ENCODE measurements at regions not wholly inside any gene's neighbourhood (a gene's known extent, or its start where the extent isn't known, plus 50 kb on each side); places are given as distances from the start of the nearest gene placed in this dataset.

GRCh38 chr4:71113294-71113693 lies 119.8 kb downstream of the DCK start:
- FAIRE-seq (no peak), DNase-seq (ENCODE audit: insufficient read length, low spot score) (no peak)
- TF ChIP-seq, protein P1, sequence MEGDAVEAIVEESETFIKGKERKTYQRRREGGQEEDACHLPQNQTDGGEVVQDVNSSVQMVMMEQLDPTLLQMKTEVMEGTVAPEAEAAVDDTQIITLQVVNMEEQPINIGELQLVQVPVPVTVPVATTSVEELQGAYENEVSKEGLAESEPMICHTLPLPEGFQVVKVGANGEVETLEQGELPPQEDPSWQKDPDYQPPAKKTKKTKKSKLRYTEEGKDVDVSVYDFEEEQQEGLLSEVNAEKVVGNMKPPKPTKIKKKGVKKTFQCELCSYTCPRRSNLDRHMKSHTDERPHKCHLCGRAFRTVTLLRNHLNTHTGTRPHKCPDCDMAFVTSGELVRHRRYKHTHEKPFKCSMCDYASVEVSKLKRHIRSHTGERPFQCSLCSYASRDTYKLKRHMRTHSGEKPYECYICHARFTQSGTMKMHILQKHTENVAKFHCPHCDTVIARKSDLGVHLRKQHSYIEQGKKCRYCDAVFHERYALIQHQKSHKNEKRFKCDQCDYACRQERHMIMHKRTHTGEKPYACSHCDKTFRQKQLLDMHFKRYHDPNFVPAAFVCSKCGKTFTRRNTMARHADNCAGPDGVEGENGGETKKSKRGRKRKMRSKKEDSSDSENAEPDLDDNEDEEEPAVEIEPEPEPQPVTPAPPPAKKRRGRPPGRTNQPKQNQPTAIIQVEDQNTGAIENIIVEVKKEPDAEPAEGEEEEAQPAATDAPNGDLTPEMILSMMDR (IDR thresholded peaks at IDR 0.05; ENCODE audit: insufficient read depth, missing control alignments) = no peak

- TF ChIP-seq, protein P1 (IDR thresholded peaks at IDR 0.05; ENCODE audit: insufficient read depth, missing control alignments) = no peak
- FAIRE-seq (no peak), DNase-seq (ENCODE audit: insufficient read length, low spot score) (no peak)
Measured at GRCh38 chr4:71120831-71121524, 127.5 kb downstream of the DCK start.

- DNase-seq (ENCODE audit: insufficient read length, low spot score) = no peak
- no peak for FAIRE-seq
- TF ChIP-seq, protein P1 (IDR thresholded peaks at IDR 0.05; ENCODE audit: insufficient read depth, missing control alignments) = no peak
Measured at GRCh38 chr4:71123951-71124350, 130.5 kb downstream of the DCK start.

DNA sequence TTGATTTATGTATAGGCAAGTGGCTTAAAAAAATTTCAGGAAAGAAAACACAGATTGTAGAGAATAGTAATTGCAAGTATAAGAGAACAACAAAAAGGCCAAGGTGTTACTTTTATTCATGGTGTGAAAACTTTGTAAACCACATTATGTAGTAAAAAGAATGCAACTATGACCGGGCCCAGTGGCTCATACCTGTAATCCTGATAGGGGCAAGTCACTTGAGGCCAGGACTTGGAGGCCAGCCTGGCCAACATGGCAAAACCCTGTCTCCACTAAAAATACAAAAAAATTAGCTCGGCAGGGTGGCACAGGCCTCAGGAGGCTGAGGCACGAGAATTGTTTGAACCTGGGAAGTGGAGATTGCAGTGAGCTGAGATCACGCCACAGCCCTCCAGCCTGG lies 131.7 kb downstream of the DCK start:
- TF ChIP-seq, protein P1 (IDR thresholded peaks at IDR 0.05; ENCODE audit: insufficient read depth, missing control alignments) = no peak
- no peak for DNase-seq (ENCODE audit: insufficient read length, low spot score)
- no peak for FAIRE-seq

GRCh38 chr4:71126719-71127118 lies 133.3 kb downstream of the DCK start:
- FAIRE-seq (no peak), DNase-seq (ENCODE audit: insufficient read length, low spot score) (no peak)
- TF ChIP-seq, protein P1 (IDR thresholded peaks at IDR 0.05; ENCODE audit: insufficient read depth, missing control alignments) = no peak

DNA sequence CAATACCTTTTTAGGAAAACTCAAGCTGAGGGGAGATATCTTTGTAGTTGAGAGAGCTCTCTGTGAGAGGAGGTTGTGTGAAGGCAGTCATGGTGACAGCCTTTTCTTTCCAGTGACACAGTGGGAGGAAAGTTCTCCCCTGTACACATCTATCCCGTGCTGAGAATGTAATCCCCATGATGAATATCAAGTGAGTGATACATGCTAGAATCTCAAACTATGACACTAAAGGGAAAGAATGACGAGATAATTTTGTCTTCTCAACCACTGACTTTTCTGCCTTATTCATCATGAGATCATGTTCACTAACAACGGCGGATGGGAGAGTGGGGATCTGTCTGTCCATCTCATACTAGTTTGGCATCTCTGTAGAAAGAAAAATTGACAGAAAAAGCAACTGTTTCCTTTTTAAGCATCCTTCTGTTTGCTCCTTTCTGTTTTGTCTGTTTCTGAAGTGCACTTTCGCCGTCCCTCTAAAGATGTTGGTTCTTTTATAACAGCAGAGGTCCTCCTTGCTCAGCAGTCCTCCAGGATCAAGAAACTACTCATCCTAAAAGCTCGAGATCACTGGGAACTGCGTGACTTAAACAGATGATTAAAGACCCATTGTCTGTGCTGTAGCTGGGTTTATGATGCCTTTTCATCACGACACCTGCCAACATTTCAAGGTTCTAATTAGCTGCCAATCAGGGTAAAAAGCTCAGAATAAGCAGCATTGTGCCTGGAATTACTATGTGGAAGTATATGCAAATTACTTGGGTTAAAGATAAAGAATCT lies 137.6 kb downstream of the DCK start:
- FAIRE-seq (no peak), DNase-seq (ENCODE audit: insufficient read length, low spot score) (no peak)
- TF ChIP-seq, protein P1 (IDR thresholded peaks at IDR 0.05; ENCODE audit: insufficient read depth, missing control alignments) = peak; percentile 18

DNA sequence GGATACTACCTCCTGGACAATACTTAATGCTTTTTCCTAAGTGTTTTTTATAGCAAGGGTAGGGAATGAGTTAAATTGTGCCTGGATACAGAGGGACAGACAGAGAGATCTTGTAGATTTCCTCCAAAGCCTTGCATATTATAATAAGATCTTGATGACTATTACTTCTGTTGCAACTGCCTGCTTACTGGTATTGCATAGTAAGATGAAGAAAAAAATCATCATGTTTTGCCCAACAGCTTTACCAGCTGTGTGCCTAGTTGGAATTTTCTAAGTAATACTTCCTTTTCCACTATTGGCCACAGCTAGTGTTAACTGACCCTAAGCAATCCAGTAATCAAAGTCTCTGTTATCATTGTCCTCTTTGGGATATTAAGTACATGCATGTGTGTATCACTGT lies 139.0 kb downstream of the DCK start:
- TF ChIP-seq, protein P1 (IDR thresholded peaks at IDR 0.05; ENCODE audit: insufficient read depth, missing control alignments) = no peak
- FAIRE-seq (no peak), DNase-seq (ENCODE audit: insufficient read length, low spot score) (no peak)
